Right atrium auricular region (tissue), 2 donors: ENCODE measurements at regions not wholly inside any gene's neighbourhood (a gene's known extent, or its start where the extent isn't known, plus 50 kb on each side); places are given as distances from the start of the nearest gene placed in this dataset.

Experiments
- DNase-seq: peaks from one replicate; pipeline ENCODE4 v3.0.0-alpha.2; 2019; ENCODE audit warnings: low spot score
- H3K27ac ChIP-seq, 2 donors: fragments of 200-600 bp; sonication (generic); 1 replicate in 1 of 2; 2 replicates in 1 of 2; pipeline ENCODE4 v1.5.1; 2016 to 2019
- H3K27me3 ChIP-seq, 2 donors: fragments of 200-600 bp; sonication (generic); one replicate each; pipeline versions ENCODE4 v1.5.1 to v1.6.0; 2017 to 2019
- H3K36me3 ChIP-seq: fragments of 200-600 bp; sonication (generic); one replicate; pipeline ENCODE4 v1.5.1; 2016
- H3K4me1 ChIP-seq, 2 donors: fragments of 200-600 bp; sonication (generic); one replicate each; pipeline versions ENCODE4 v1.5.1 to v1.6.0; 2017 to 2019
- H3K4me3 ChIP-seq, 2 donors: fragments of 200-600 bp; sonication (generic); 1 replicate in 1 of 2; 2 replicates in 1 of 2; pipeline ENCODE4 v1.5.1; 2017 to 2019; ENCODE audit warnings: mild to moderate bottlenecking in 1 of 2, moderate library complexity in 1 of 2
- H3K9me3 ChIP-seq, 2 donors: fragments of 200-600 bp; sonication (generic); one replicate each; pipeline ENCODE4 v1.5.1; 2019
- TF ChIP-seq, protein P1 (sequence below), 2 donors: fragments of 200-600 bp; sonication (generic); IDR thresholded peaks; one replicate each; pipeline ENCODE4 v1.5.1; 2019; ENCODE audit warnings: antibody characterized with exemption in 2 of 2

DNA sequence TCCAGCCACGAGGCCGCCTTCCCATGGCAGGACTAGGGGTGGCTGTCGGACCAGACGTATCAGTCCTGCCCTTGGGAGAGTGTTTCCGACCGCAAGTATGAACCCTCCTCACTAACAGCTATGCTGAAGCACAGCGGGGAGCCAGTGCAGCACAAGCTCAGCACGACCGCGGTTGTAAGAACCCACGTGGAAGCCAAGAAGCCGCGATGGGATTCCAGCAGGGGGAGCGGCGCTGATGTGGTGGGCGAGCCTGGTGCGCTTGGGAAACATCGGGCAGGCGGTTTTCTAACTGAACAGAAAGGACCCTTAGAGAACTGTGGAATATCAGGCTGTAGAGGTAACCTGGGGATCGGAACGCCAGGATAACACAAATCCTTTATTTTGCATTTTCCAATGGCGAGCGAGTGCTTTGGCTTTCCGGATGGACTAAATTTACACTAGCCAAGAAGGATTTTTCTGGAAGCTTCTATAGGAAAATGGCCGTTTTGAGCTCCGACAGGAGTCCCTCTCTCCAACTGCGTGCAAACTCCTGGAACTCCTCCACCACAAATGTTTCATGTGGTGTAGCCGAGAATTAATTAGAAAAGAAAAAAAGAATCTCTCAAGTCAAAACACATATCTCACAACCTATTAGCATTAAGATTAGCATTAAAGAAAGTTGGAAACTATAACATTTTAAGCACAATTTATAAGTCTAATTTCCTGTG is 132.0 kb upstream of the MYCN start:
- TF ChIP-seq, protein P1, sequence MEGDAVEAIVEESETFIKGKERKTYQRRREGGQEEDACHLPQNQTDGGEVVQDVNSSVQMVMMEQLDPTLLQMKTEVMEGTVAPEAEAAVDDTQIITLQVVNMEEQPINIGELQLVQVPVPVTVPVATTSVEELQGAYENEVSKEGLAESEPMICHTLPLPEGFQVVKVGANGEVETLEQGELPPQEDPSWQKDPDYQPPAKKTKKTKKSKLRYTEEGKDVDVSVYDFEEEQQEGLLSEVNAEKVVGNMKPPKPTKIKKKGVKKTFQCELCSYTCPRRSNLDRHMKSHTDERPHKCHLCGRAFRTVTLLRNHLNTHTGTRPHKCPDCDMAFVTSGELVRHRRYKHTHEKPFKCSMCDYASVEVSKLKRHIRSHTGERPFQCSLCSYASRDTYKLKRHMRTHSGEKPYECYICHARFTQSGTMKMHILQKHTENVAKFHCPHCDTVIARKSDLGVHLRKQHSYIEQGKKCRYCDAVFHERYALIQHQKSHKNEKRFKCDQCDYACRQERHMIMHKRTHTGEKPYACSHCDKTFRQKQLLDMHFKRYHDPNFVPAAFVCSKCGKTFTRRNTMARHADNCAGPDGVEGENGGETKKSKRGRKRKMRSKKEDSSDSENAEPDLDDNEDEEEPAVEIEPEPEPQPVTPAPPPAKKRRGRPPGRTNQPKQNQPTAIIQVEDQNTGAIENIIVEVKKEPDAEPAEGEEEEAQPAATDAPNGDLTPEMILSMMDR (IDR thresholded peaks at IDR 0.05): no peak
- Histone ChIP-seq H3K27me3 (no peaks in the 10 kb centered on the region), H3K4me3 (no peak overlapping the region), H3K27ac (no peak overlapping the region), H3K9me3 (no peaks in the 10 kb centered on the region), H3K36me3 (no peaks in the 10 kb centered on the region), H3K4me1 (peaks cover 0 to 4% of the 10 kb centered on the region in 2 donors)
- no peak for DNase-seq

DNA sequence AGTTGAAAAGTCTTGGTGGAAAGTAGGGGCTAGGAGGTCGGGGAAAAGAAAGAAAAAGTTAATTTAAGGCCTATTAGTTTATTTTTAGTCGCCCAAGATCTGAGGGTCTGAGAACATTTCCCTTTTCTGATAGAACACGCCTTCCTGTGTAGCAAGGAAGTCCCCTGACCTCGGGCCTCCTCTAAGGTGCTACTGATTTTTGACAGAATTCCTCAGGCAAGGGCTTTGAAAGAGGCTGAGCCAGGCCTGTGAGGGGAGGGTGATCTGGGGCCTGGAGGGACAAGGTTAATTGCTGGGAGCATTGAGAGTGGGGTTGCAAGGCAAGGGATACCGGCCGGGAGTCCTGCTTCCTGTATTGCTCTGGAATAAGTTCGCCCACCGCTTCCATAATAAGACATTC is 131.4 kb upstream of the MYCN start:
- TF ChIP-seq, protein P1 (IDR thresholded peaks at IDR 0.05): no peak
- no peak for DNase-seq
- H3K9me3 ChIP-seq: no peaks in the 10 kb centered on the region
- H3K4me1 ChIP-seq: peaks cover 0 to 4% of the 10 kb centered on the region in 2 donors
- no peaks in the 10 kb centered on the region for H3K36me3 ChIP-seq
- no peak overlapping the region for H3K4me3 ChIP-seq
- H3K27ac ChIP-seq: no peak overlapping the region
- no peaks in the 10 kb centered on the region for H3K27me3 ChIP-seq

DNA sequence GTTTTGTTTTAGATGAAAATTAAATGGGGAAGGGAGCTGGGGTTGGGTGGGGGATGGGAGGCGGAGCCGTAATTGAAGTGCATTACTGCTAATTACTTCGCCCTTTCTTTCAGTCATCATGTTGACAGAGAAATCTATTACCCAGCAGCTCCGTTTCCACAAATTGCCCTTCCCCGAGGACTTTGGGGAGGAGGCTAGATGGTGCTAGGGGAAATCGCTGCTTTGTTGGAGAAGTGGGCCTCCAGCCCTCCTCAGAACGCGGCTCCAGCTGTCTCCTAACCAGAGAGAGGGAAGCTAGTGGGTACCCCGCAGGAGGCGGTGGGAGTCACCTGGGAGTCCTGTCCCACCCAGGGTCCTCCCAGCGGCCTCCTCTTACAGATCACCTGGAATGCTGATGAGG is 130.9 kb upstream of the MYCN start:
- Histone ChIP-seq H3K9me3 (no peaks in the 10 kb centered on the region), H3K4me1 (peaks cover 0 to 4% of the 10 kb centered on the region in 2 donors), H3K36me3 (no peaks in the 10 kb centered on the region), H3K27ac (no peak overlapping the region), H3K4me3 (no peak overlapping the region), H3K27me3 (no peaks in the 10 kb centered on the region)
- TF ChIP-seq, protein P1 (IDR thresholded peaks at IDR 0.05): no peak
- DNase-seq: no peak

DNA sequence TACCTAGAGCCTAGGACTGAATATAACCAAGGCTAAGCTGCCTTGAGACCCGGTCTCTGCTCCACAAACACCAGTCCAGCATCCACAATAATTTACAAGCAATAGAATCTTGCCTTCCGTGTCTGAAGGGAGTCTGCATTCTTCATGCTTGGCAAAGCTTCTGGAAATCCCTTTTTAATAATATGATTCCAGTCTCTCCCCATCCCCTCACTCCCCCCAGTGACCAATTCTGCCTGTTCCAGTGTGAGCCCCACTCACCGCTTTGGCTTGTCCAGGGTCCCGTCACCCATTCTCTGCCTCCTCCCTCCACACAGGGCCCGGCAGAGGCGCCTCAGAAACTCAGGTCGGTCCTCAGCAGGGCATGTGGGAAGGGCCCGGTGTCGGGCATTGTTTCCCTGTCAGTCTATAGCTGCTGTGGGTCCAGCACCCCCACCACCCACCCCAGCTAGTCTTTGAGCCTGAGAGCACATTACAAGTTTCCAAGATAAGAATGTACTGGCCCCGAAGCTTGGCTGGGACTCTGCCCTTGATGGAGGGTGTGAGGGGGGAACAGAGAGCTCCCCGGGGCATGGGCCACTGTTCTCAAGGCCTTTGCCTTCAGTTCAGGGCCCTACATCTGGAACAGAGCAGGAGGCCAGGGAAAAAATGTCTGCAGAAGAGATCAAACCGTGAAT is 129.7 kb upstream of the MYCN start:
- DNase-seq: no peak
- Histone ChIP-seq H3K27ac (no peak overlapping the region), H3K36me3 (no peaks in the 10 kb centered on the region), H3K27me3 (no peaks in the 10 kb centered on the region), H3K9me3 (no peaks in the 10 kb centered on the region), H3K4me3 (no peak overlapping the region), H3K4me1 (peaks cover 0 to 4% of the 10 kb centered on the region in 2 donors)
- TF ChIP-seq, protein P1 (IDR thresholded peaks at IDR 0.05): no peak

GRCh38 chr2:15811367-15811766 is 129.0 kb upstream of the MYCN start:
- H3K9me3 ChIP-seq: no peaks in the 10 kb centered on the region

More at GRCh38 chr2:15811367-15811766, 129.0 kb upstream of the MYCN start:
- no peak for DNase-seq
- no peak overlapping the region for H3K4me3 ChIP-seq
- peaks cover 0 to 4% of the 10 kb centered on the region in 2 donors for H3K4me1 ChIP-seq
- TF ChIP-seq, protein P1 (IDR thresholded peaks at IDR 0.05): no peak
- no peaks in the 10 kb centered on the region for H3K27me3 ChIP-seq
- H3K36me3 ChIP-seq: no peaks in the 10 kb centered on the region
- no peak overlapping the region for H3K27ac ChIP-seq
